GM18858 (cell line): ENCODE measurements at regions not wholly inside any gene's neighbourhood (a gene's known extent, or its start where the extent isn't known, plus 50 kb on each side); places are given as distances from the start of the nearest gene placed in this dataset.

Experiments
- ATAC-seq: cut with Tn5 transposase; IDR thresholded peaks from one replicate; pipeline ENCODE4 v1.9.1; 2021; ENCODE audit not compliant: unreplicated experiment

- no peak for ATAC-seq
These were observed 145.2 kb upstream of the ANKRD28 start for GRCh38 chr3:15942936-15943335.

- no peak for ATAC-seq
These were observed 150.6 kb upstream of the ANKRD28 start for GRCh38 chr3:15948388-15948787.

- ATAC-seq, result no peak
These were observed 154.9 kb upstream of the ANKRD28 start for GRCh38 chr3:15952543-15953175.

GRCh38 chr3:15953841-15954240, 156.1 kb upstream of the ANKRD28 start:
- no peak for ATAC-seq

GRCh38 chr3:15955968-15956367, 158.2 kb upstream of the ANKRD28 start:
- no peak for ATAC-seq

GRCh38 chr3:15958692-15959433, 161.1 kb upstream of the ANKRD28 start:
- ATAC-seq, result no peak

- no peak for ATAC-seq
These were observed 161.6 kb upstream of the ANKRD28 start for GRCh38 chr3:15959434-15959811.

GRCh38 chr3:15964605-15965442, 167.0 kb upstream of the ANKRD28 start:
- no peak for ATAC-seq

GRCh38 chr3:15967577-15967976, 169.8 kb upstream of the ANKRD28 start:
- ATAC-seq, result no peak

- no peak for ATAC-seq
These were observed 172.3 kb upstream of the ANKRD28 start for GRCh38 chr3:15969874-15970640.

GRCh38 chr3:15973414-15973813, 175.6 kb upstream of the ANKRD28 start:
- no peak for ATAC-seq

- no peak for ATAC-seq
These were observed 176.2 kb upstream of the ANKRD28 start for GRCh38 chr3:15973940-15974339.

- no peak for ATAC-seq
These were observed 176.9 kb upstream of the ANKRD28 start for GRCh38 chr3:15974647-15975046.

- ATAC-seq, result no peak
These were observed 178.7 kb upstream of the ANKRD28 start for GRCh38 chr3:15976524-15976923.

- no peak for ATAC-seq
These were observed 179.3 kb upstream of the ANKRD28 start for GRCh38 chr3:15977090-15977489.

GRCh38 chr3:15977598-15978232, 179.9 kb upstream of the ANKRD28 start:
- no peak for ATAC-seq

GRCh38 chr3:15978801-15979200, 181.0 kb upstream of the ANKRD28 start:
- ATAC-seq, result no peak

- ATAC-seq, result no peak
These were observed 181.7 kb upstream of the ANKRD28 start for GRCh38 chr3:15979495-15979894.

GRCh38 chr3:15979900-15980299, 182.1 kb upstream of the ANKRD28 start:
- no peak for ATAC-seq

GRCh38 chr3:15982243-15982642, 184.5 kb upstream of the ANKRD28 start:
- no peak for ATAC-seq
